A673 (cell line): ENCODE measurements at regions not wholly inside any gene's neighbourhood (a gene's known extent, or its start where the extent isn't known, plus 50 kb on each side); places are given as distances from the start of the nearest gene placed in this dataset.

ENCODE experiments used
- BruUV-seq: library from RNA; stranded (reverse); fragments of 400-500 nt; replicated peaks from 2 replicates; lab custom pipeline; 2021; lab: Mats Ljungman, UMichigan
- CTCF ChIA-PET: fragments of 300-600 bp; sonication (Branson Sonifier 250); formaldehyde crosslinking; loops from one replicate; lab custom pipeline; 2022; ENCODE audit warnings: antibody characterized with exemption; lab: Charles Lee
- POLR2A ChIA-PET: fragments of 300-600 bp; sonication (Branson Sonifier 250); formaldehyde crosslinking; loops from one replicate; lab custom pipeline; 2022; ENCODE audit warnings: antibody characterized with exemption; ENCODE audit not compliant: low non-redundant PET; lab: Charles Lee
- DNase-seq: peaks from one replicate; pipeline ENCODE4 v3.0.0-alpha.2; 2015; ENCODE audit warnings: low spot score
- H3K27ac ChIP-seq: fragments of 200-600 bp; sonication (generic); 2 replicates; pipeline ENCODE4 v1.5.1; 2016; ENCODE audit warnings: mixed run types, low read depth, mild to moderate bottlenecking, mixed read lengths, antibody characterized with exemption, low read length; ENCODE audit not compliant: poor library complexity, severe bottlenecking
- H3K27me3 ChIP-seq: fragments of 200-600 bp; sonication (generic); replicated peaks from 2 replicates; pipeline ENCODE4 v1.6.1; 2017; ENCODE audit warnings: mixed run types, low read depth, mild to moderate bottlenecking, mixed read lengths, antibody characterized with exemption, low read length; ENCODE audit not compliant: insufficient read depth, poor library complexity
- H3K36me3 ChIP-seq: fragments of 200-600 bp; sonication (generic); 2 replicates; pipeline ENCODE4 v1.6.1; 2016; ENCODE audit warnings: mixed run types, mild to moderate bottlenecking, mixed read lengths, antibody characterized with exemption, low read length; ENCODE audit not compliant: insufficient read depth, poor library complexity, severe bottlenecking
- H3K4me1 ChIP-seq: fragments of 200-600 bp; sonication (generic); 2 replicates; pipeline ENCODE4 v1.6.1; 2017; ENCODE audit warnings: mixed run types, mild to moderate bottlenecking, mixed read lengths, antibody characterized with exemption, low read length; ENCODE audit not compliant: insufficient read depth, poor library complexity, severe bottlenecking
- H3K4me3 ChIP-seq: fragments of 200-600 bp; sonication (generic); 2 replicates; pipeline ENCODE4 v1.5.1; 2016; ENCODE audit warnings: low read depth, mixed run types, mild to moderate bottlenecking, mixed read lengths, low read length; ENCODE audit not compliant: poor library complexity, severe bottlenecking
- H3K9me3 ChIP-seq: fragments of 200-600 bp; sonication (generic); 2 replicates; pipeline ENCODE4 v1.6.1; 2016; ENCODE audit warnings: mixed run types, low read depth, mild to moderate bottlenecking, mixed read lengths, antibody characterized with exemption, low read length; ENCODE audit not compliant: poor library complexity, severe bottlenecking
- EZH2 ChIP-seq: fragments of 200-600 bp; sonication (generic); IDR thresholded peaks from 2 replicates; pipeline ENCODE4 v1.6.1; 2017; ENCODE audit warnings: borderline replicate concordance, low read depth, mild to moderate bottlenecking, mixed read lengths, antibody characterized with exemption, low read length; ENCODE audit not compliant: poor library complexity, severe bottlenecking
- intact Hi-C: fragments of 100-400 bp; cut with micrococcal nuclease; formaldehyde crosslinking; loops from one replicate; pipeline ENCODE4 v1.10.0; 2022; ENCODE audit not compliant: unreplicated experiment
- TF ChIP-seq, protein P1 (sequence below): fragments of 300-800, 200-600 bp; sonication (generic); conservative IDR thresholded peaks from 2 replicates; pipeline ENCODE4 v1.5.1; 2017; ENCODE audit warnings: low read depth, mild to moderate bottlenecking, antibody characterized with exemption, low read length, moderate library complexity, mixed read lengths

DNA sequence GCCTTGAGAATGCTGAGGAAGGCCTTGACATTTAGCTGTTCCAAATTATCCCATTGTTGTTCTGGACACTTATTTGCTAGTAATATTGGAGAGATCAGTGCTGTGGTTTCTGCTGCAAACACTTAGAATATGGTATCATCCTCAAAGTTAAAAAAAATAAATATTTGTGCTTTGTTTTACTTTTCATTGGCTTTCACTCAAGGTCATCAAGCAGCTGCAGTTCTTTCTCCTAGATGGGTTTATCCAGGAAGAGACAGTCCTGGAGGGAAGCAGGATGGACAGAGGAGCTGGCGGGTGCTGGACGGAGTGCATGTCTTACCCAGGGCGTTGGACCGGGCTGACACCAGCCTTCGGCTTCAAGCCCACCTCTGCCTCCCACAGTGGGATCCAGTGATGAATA is 193.6 kb downstream of the MTRR start:
- POLR2A ChIA-PET: no interaction called here
- Histone ChIP-seq H3K27ac (no peak overlapping the region), H3K9me3 (no peaks in the 10 kb centered on the region), H3K4me1 (no peaks in the 10 kb centered on the region), H3K36me3 (no peaks in the 10 kb centered on the region), H3K4me3 (no peak overlapping the region), H3K27me3 (no peaks in the 10 kb centered on the region)
- intact Hi-C loops: no loop called here
- TF ChIP-seq, protein P1, sequence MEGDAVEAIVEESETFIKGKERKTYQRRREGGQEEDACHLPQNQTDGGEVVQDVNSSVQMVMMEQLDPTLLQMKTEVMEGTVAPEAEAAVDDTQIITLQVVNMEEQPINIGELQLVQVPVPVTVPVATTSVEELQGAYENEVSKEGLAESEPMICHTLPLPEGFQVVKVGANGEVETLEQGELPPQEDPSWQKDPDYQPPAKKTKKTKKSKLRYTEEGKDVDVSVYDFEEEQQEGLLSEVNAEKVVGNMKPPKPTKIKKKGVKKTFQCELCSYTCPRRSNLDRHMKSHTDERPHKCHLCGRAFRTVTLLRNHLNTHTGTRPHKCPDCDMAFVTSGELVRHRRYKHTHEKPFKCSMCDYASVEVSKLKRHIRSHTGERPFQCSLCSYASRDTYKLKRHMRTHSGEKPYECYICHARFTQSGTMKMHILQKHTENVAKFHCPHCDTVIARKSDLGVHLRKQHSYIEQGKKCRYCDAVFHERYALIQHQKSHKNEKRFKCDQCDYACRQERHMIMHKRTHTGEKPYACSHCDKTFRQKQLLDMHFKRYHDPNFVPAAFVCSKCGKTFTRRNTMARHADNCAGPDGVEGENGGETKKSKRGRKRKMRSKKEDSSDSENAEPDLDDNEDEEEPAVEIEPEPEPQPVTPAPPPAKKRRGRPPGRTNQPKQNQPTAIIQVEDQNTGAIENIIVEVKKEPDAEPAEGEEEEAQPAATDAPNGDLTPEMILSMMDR: no peak
- TF ChIP-seq EZH2: no peak
- no TSS peak for BruUV-seq
- CTCF ChIA-PET: no interaction called here
- no peak for DNase-seq

DNA sequence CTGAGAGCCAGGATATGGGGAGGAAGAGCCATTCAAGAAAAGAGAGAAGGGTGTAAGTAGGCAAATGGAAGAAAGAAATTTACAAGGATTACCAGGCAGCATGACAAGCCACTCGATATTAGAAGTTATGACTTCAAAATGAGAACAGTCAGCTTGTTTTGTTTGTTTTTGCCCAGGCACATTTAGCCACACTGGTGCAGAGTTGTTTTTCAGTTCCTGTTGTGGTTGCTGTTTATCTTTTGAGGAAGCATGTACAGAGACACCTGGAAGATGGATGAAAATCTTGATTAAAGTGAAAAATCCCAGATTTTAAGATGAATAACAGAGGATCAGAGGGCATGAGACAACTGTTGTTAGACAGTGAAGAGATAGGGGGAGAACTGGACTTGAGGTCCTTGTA is 199.1 kb downstream of the MTRR start:
- no TSS peak for BruUV-seq
- POLR2A ChIA-PET: no interaction called here
- TF ChIP-seq, protein P1: no peak
- no peak for TF ChIP-seq EZH2

DNA sequence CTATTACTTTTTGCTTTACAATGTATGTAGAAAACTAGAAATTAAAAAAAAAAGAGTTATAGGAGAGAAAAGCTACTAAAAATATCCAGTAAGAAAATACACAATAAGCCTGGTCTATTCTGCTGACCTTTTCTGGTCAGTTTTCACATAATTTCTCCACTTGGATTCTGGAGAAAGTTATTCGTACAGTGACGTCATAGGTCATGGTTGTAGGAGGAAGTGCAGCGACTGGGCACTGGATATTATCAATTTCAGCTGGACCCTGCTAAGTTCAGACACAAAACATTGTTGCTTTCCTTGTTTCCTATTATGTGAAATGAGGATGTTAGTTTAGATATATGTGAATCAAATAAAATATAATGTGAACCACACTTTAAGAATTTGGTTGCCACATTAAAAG is 201.2 kb downstream of the MTRR start:
- no peak for DNase-seq
- H3K27me3 ChIP-seq: no peaks in the 10 kb centered on the region
- H3K27ac ChIP-seq: no peak overlapping the region
- intact Hi-C loops: no loop called here
- H3K36me3 ChIP-seq: no peaks in the 10 kb centered on the region
- no TSS peak for BruUV-seq
- H3K4me3 ChIP-seq: no peak overlapping the region
- H3K9me3 ChIP-seq: no peaks in the 10 kb centered on the region
- POLR2A ChIA-PET: no interaction called here
- TF ChIP-seq, protein P1: no peak
- no peak for TF ChIP-seq EZH2
- CTCF ChIA-PET: no interaction called here
- H3K4me1 ChIP-seq: no peaks in the 10 kb centered on the region

More for the DNA sequence above, 199.1 kb downstream of the MTRR start:
- H3K36me3 ChIP-seq: no peaks in the 10 kb centered on the region
- CTCF ChIA-PET: no interaction called here
- H3K4me3 ChIP-seq: no peak overlapping the region
- H3K27me3 ChIP-seq: no peaks in the 10 kb centered on the region
- no peak overlapping the region for H3K27ac ChIP-seq
- intact Hi-C loops: no loop called here
- no peaks in the 10 kb centered on the region for H3K9me3 ChIP-seq
- no peak for DNase-seq
- H3K4me1 ChIP-seq: no peaks in the 10 kb centered on the region
